ENCODE measurements at regions not wholly inside any gene's neighbourhood (a gene's known extent, or its start where the extent isn't known, plus 50 kb on each side); places are given as distances from the start of the nearest gene placed in this dataset.

- no peaks in the 10 kb centered on the region for H3K36me3 Mint-ChIP-seq
Measured at GRCh38 chr10:111261081-111261615, 184.3 kb downstream of the ADRA2A start.

GRCh38 chr10:111265341-111265740 is 188.5 kb downstream of the ADRA2A start:
- DNase-seq, result no peak
- Histone ChIP-seq H3K27ac (ENCODE audit: low read depth, low read length) (no peak overlapping the region), H3K4me3 (ENCODE audit: low read length in 2 of 2) (no peak overlapping the region), H3K4me1 (ENCODE audit: insufficient read depth, low read length) (no peaks in the 10 kb centered on the region), H3K9me3 (ENCODE audit: control insufficient read depth in 1 of 2, low read length in 2 of 2) (no peaks in the 10 kb centered on the region), H3K27me3 (ENCODE audit: insufficient read depth, low read length) (no peaks in the 10 kb centered on the region), H3K36me3 (ENCODE audit: insufficient read depth, low read length) (no peaks in the 10 kb centered on the region)
- Mint-ChIP-seq H3K9me3 (no peaks in the 10 kb centered on the region), H3K27me3 (peaks cover 22 to 36% of the 10 kb centered on the region in 2 donors), H3K4me3 (no peak overlapping the region), H3K4me1 (no peaks in the 10 kb centered on the region), H3K27ac (no peak overlapping the region), H3K36me3 (no peaks in the 10 kb centered on the region)
- CTCF ChIA-PET (ENCODE audit: partially characterized antibody), result no interaction called here
- POLR2A ChIA-PET (ENCODE audit: partially characterized antibody), result no interaction called here
- intact Hi-C loops (cut with micrococcal nuclease), result no loop called here

More at GRCh38 chr10:111261081-111261615, 184.3 kb downstream of the ADRA2A start:
- H3K9me3 ChIP-seq (ENCODE audit: control insufficient read depth in 1 of 2, low read length in 2 of 2), result no peaks in the 10 kb centered on the region
- H3K27me3 ChIP-seq (ENCODE audit: insufficient read depth, low read length), result no peaks in the 10 kb centered on the region
- CTCF ChIA-PET (ENCODE audit: partially characterized antibody), result no interaction called here
- intact Hi-C loops (cut with micrococcal nuclease), result no loop called here
- Mint-ChIP-seq H3K27me3 (peaks cover 11 to 31% of the 10 kb centered on the region in 2 donors), H3K27ac (no peak overlapping the region), H3K4me1 (no peaks in the 10 kb centered on the region), H3K9me3 (peaks cover 0 to 2% (median 0%) of the 10 kb centered on the region in 8 donors), H3K4me3 (no peak overlapping the region)
- POLR2A ChIA-PET (ENCODE audit: partially characterized antibody), result no interaction called here
- no peak for DNase-seq
- H3K4me3 ChIP-seq (ENCODE audit: low read length in 2 of 2), result no peak overlapping the region
- H3K27ac ChIP-seq (ENCODE audit: low read depth, low read length), result no peak overlapping the region
- H3K36me3 ChIP-seq (ENCODE audit: insufficient read depth, low read length), result no peaks in the 10 kb centered on the region
- H3K4me1 ChIP-seq (ENCODE audit: insufficient read depth, low read length), result no peaks in the 10 kb centered on the region

- H3K4me1 Mint-ChIP-seq, result no peaks in the 10 kb centered on the region
- intact Hi-C loops (cut with micrococcal nuclease), result no loop called here
- no peak overlapping the region for H3K27ac Mint-ChIP-seq
Measured at GRCh38 chr10:111266165-111266564, 189.3 kb downstream of the ADRA2A start.

DNA sequence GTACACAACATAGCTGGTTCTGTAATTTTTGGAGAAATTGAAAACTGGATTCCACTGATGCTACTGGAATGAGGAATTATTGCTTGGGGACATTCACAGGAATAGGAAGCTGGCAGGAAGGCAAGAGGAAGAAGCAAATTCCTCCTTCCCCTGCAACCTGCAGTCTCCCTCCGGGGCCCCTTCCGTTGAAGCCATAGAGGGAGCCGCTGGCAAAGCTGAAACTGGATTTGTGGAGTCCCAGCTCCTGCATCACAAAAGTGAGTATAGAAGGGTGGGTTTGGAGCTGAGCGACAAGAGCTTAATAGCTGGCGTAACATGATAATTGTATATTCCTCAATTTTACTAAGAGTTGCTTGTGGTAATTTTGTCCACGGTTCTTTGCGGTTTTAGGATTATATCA is 190.8 kb downstream of the ADRA2A start:
- no peaks in the 10 kb centered on the region for H3K9me3 Mint-ChIP-seq
- no peak for DNase-seq
- Histone ChIP-seq H3K4me1 (ENCODE audit: insufficient read depth, low read length) (no peaks in the 10 kb centered on the region), H3K27ac (ENCODE audit: low read depth, low read length) (no peak overlapping the region), H3K27me3 (ENCODE audit: insufficient read depth, low read length) (no peaks in the 10 kb centered on the region), H3K4me3 (ENCODE audit: low read length in 2 of 2) (no peak overlapping the region), H3K9me3 (ENCODE audit: control insufficient read depth in 1 of 2, low read length in 2 of 2) (no peaks in the 10 kb centered on the region), H3K36me3 (ENCODE audit: insufficient read depth, low read length) (no peaks in the 10 kb centered on the region)
- H3K27ac Mint-ChIP-seq, result no peak overlapping the region
- no peaks in the 10 kb centered on the region for H3K4me1 Mint-ChIP-seq
- peaks cover 27 to 38% of the 10 kb centered on the region in 2 donors for H3K27me3 Mint-ChIP-seq
- intact Hi-C loops (cut with micrococcal nuclease), result no loop called here
- no peak overlapping the region for H3K4me3 Mint-ChIP-seq
- H3K36me3 Mint-ChIP-seq, result no peaks in the 10 kb centered on the region
- ChIA-PET CTCF (ENCODE audit: partially characterized antibody) (no interaction called here), POLR2A (ENCODE audit: partially characterized antibody) (no interaction called here)

More at GRCh38 chr10:111266165-111266564, 189.3 kb downstream of the ADRA2A start:
- Histone ChIP-seq H3K27me3 (ENCODE audit: insufficient read depth, low read length) (no peaks in the 10 kb centered on the region), H3K4me1 (ENCODE audit: insufficient read depth, low read length) (no peaks in the 10 kb centered on the region), H3K36me3 (ENCODE audit: insufficient read depth, low read length) (no peaks in the 10 kb centered on the region), H3K4me3 (ENCODE audit: low read length in 2 of 2) (no peak overlapping the region), H3K9me3 (ENCODE audit: control insufficient read depth in 1 of 2, low read length in 2 of 2) (no peaks in the 10 kb centered on the region), H3K27ac (ENCODE audit: low read depth, low read length) (no peak overlapping the region)
- ChIA-PET CTCF (ENCODE audit: partially characterized antibody) (interaction anchor here (1.5 kb wide), 1 partner anchor 31 kb away, joined by 3 read pairs; no protein-coding TSS in a partner anchor), POLR2A (ENCODE audit: partially characterized antibody) (no interaction called here)
- peaks cover 25 to 41% of the 10 kb centered on the region in 2 donors for H3K27me3 Mint-ChIP-seq
- no peak for DNase-seq
- no peak overlapping the region for H3K4me3 Mint-ChIP-seq
- no peaks in the 10 kb centered on the region for H3K36me3 Mint-ChIP-seq
- no peaks in the 10 kb centered on the region for H3K9me3 Mint-ChIP-seq

- H3K4me1 Mint-ChIP-seq, result no peaks in the 10 kb centered on the region
- intact Hi-C loops (cut with micrococcal nuclease), result no loop called here
Measured at GRCh38 chr10:111273235-111273634, 196.4 kb downstream of the ADRA2A start.

DNA sequence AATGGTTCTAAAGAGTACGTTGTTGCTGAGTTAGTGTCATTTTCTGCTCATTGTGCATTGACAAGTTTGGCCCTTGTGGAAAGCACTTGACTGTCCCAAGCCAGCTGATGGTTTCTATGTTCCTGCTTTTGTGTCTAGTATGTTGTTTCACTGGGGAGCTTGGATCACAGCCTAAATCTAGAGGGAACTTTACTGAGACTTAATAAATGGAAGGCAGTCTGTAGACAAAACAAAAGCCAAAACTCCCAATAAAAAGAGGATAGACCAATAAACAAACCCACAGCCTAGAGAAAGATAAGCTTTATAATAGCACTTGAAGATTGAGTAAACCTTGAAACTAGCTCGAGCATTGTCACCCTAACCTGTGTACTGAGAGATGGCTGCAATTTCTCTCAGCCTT is 196.8 kb downstream of the ADRA2A start:
- H3K27me3 Mint-ChIP-seq, result peaks cover 15 to 43% of the 10 kb centered on the region in 2 donors
- H3K9me3 Mint-ChIP-seq, result peaks cover 0 to 2% (median 0%) of the 10 kb centered on the region in 8 donors
- CTCF ChIA-PET (ENCODE audit: partially characterized antibody), result no interaction called here
- intact Hi-C loops (cut with micrococcal nuclease), result no loop called here
- H3K27ac ChIP-seq (ENCODE audit: low read depth, low read length), result no peak overlapping the region
- no peak overlapping the region for H3K4me3 Mint-ChIP-seq
- H3K36me3 ChIP-seq (ENCODE audit: insufficient read depth, low read length), result no peaks in the 10 kb centered on the region
- POLR2A ChIA-PET (ENCODE audit: partially characterized antibody), result no interaction called here
- no peaks in the 10 kb centered on the region for H3K36me3 Mint-ChIP-seq
- H3K4me1 ChIP-seq (ENCODE audit: insufficient read depth, low read length), result no peaks in the 10 kb centered on the region
- no peaks in the 10 kb centered on the region for H3K4me1 Mint-ChIP-seq
- H3K4me3 ChIP-seq (ENCODE audit: low read length in 2 of 2), result no peak overlapping the region
- H3K9me3 ChIP-seq (ENCODE audit: control insufficient read depth in 1 of 2, low read length in 2 of 2), result no peaks in the 10 kb centered on the region
- no peaks in the 10 kb centered on the region for H3K27me3 ChIP-seq (ENCODE audit: insufficient read depth, low read length)
- H3K27ac Mint-ChIP-seq, result no peak overlapping the region
- no peak for DNase-seq

More at GRCh38 chr10:111273235-111273634, 196.4 kb downstream of the ADRA2A start:
- no peak overlapping the region for H3K27ac ChIP-seq (ENCODE audit: low read depth, low read length)
- Mint-ChIP-seq H3K9me3 (no peaks in the 10 kb centered on the region), H3K27ac (no peak overlapping the region), H3K36me3 (no peaks in the 10 kb centered on the region), H3K27me3 (peaks cover 18 to 44% of the 10 kb centered on the region in 2 donors), H3K4me3 (no peak overlapping the region)
- no peaks in the 10 kb centered on the region for H3K27me3 ChIP-seq (ENCODE audit: insufficient read depth, low read length)
- no peaks in the 10 kb centered on the region for H3K4me1 ChIP-seq (ENCODE audit: insufficient read depth, low read length)
- CTCF ChIA-PET (ENCODE audit: partially characterized antibody), result no interaction called here
- H3K4me3 ChIP-seq (ENCODE audit: low read length in 2 of 2), result no peak overlapping the region
- no peaks in the 10 kb centered on the region for H3K36me3 ChIP-seq (ENCODE audit: insufficient read depth, low read length)
- no peak for DNase-seq
- no peaks in the 10 kb centered on the region for H3K9me3 ChIP-seq (ENCODE audit: control insufficient read depth in 1 of 2, low read length in 2 of 2)
- POLR2A ChIA-PET (ENCODE audit: partially characterized antibody), result no interaction called here

GRCh38 chr10:111275091-111275490 is 198.3 kb downstream of the ADRA2A start:
- POLR2A ChIA-PET (ENCODE audit: partially characterized antibody), result no interaction called here

GRCh38 chr10:111277661-111278060 is 200.8 kb downstream of the ADRA2A start:
- intact Hi-C loops (cut with micrococcal nuclease), result no loop called here
- ChIA-PET CTCF (ENCODE audit: partially characterized antibody) (no interaction called here), POLR2A (ENCODE audit: partially characterized antibody) (no interaction called here)
- no peaks in the 10 kb centered on the region for H3K4me1 Mint-ChIP-seq
- no peaks in the 10 kb centered on the region for H3K9me3 ChIP-seq (ENCODE audit: control insufficient read depth in 1 of 2, low read length in 2 of 2)
- no peak for DNase-seq
- no peaks in the 10 kb centered on the region for H3K36me3 Mint-ChIP-seq
- H3K4me3 ChIP-seq (ENCODE audit: low read length in 2 of 2), result no peak overlapping the region
- no peaks in the 10 kb centered on the region for H3K4me1 ChIP-seq (ENCODE audit: insufficient read depth, low read length)
- H3K27me3 Mint-ChIP-seq, result peaks cover 6 to 29% of the 10 kb centered on the region in 2 donors
- no peaks in the 10 kb centered on the region for H3K27me3 ChIP-seq (ENCODE audit: insufficient read depth, low read length)
- H3K4me3 Mint-ChIP-seq, result no peak overlapping the region
- no peaks in the 10 kb centered on the region for H3K36me3 ChIP-seq (ENCODE audit: insufficient read depth, low read length)
- H3K9me3 Mint-ChIP-seq, result peaks cover 0 to 2% (median 0%) of the 10 kb centered on the region in 8 donors
- no peak overlapping the region for H3K27ac ChIP-seq (ENCODE audit: low read depth, low read length)
- H3K27ac Mint-ChIP-seq, result no peak overlapping the region

More at GRCh38 chr10:111275091-111275490, 198.3 kb downstream of the ADRA2A start:
- H3K9me3 Mint-ChIP-seq, result peaks cover 0 to 2% (median 0%) of the 10 kb centered on the region in 8 donors
- H3K27ac ChIP-seq (ENCODE audit: low read depth, low read length), result no peak overlapping the region
- intact Hi-C loops (cut with micrococcal nuclease), result no loop called here
- CTCF ChIA-PET (ENCODE audit: partially characterized antibody), result no interaction called here
- no peaks in the 10 kb centered on the region for H3K36me3 ChIP-seq (ENCODE audit: insufficient read depth, low read length)
- peaks cover 8 to 32% of the 10 kb centered on the region in 2 donors for H3K27me3 Mint-ChIP-seq
- H3K36me3 Mint-ChIP-seq, result no peaks in the 10 kb centered on the region
- H3K4me1 Mint-ChIP-seq, result no peaks in the 10 kb centered on the region
- H3K4me1 ChIP-seq (ENCODE audit: insufficient read depth, low read length), result no peaks in the 10 kb centered on the region
- H3K9me3 ChIP-seq (ENCODE audit: control insufficient read depth in 1 of 2, low read length in 2 of 2), result no peaks in the 10 kb centered on the region
- no peak for DNase-seq
- H3K27me3 ChIP-seq (ENCODE audit: insufficient read depth, low read length), result no peaks in the 10 kb centered on the region
- H3K4me3 ChIP-seq (ENCODE audit: low read length in 2 of 2), result no peak overlapping the region
- no peak overlapping the region for H3K27ac Mint-ChIP-seq
- H3K4me3 Mint-ChIP-seq, result no peak overlapping the region
